CD14-positive monocyte (primary cell): ENCODE measurements at regions not wholly inside any gene's neighbourhood (a gene's known extent, or its start where the extent isn't known, plus 50 kb on each side); places are given as distances from the start of the nearest gene placed in this dataset.

Source experiments
- DNase-seq, 3 donors: peaks; one replicate each; pipeline ENCODE4 v3.0.0-alpha.2; 2011 to 2022
- H2AFZ ChIP-seq: 2 replicates; pipeline ENCODE4 v1.6.0; 2012; ENCODE audit warnings: mild to moderate bottlenecking, low read depth, low read length, inconsistent platforms; ENCODE audit not compliant: insufficient read depth, poor library complexity, severe bottlenecking
- H3K27ac ChIP-seq, 2 donors: 1 replicate in 1 of 2; 2 replicates in 1 of 2; pipeline ENCODE4 v1.5.1; 2012 to 2013; ENCODE audit warnings: low read length in 2 of 2, control low read depth in 1 of 2, inconsistent platforms in 1 of 2, low read depth in 1 of 2, mild to moderate bottlenecking in 1 of 2
- H3K27me3 ChIP-seq, 2 donors: one replicate each; pipeline versions ENCODE4 v1.6.0 to v1.6.1; 2011 to 2013; ENCODE audit warnings: low read length in 2 of 2; ENCODE audit not compliant: control insufficient read depth in 2 of 2, insufficient read depth in 2 of 2
- H3K36me3 ChIP-seq, 2 donors: replicated peaks in 1 of 2; 1 replicate in 1 of 2; 2 replicates in 1 of 2; pipeline versions ENCODE4 v1.5.1 to v1.6.1; 2012 to 2013; ENCODE audit warnings: low read length in 2 of 2, control low read depth in 1 of 2, inconsistent platforms in 1 of 2, mild to moderate bottlenecking in 1 of 2; ENCODE audit not compliant: insufficient read depth in 2 of 2, control insufficient read depth in 1 of 2
- H3K4me1 ChIP-seq, 2 donors: 1 replicate in 1 of 2; 2 replicates in 1 of 2; pipeline versions ENCODE4 v1.5.1 to v1.6.1; 2012 to 2013; ENCODE audit warnings: low read length in 2 of 2, control low read depth in 1 of 2, inconsistent platforms in 1 of 2, mild to moderate bottlenecking in 1 of 2, moderate library complexity in 1 of 2; ENCODE audit not compliant: insufficient read depth in 2 of 2, control insufficient read depth in 1 of 2
- H3K4me2 ChIP-seq: replicated peaks from 2 replicates; pipeline ENCODE3; 2012; ENCODE audit warnings: low read length, moderate library complexity, mild to moderate bottlenecking; ENCODE audit not compliant: poor library complexity, severe bottlenecking; ENCODE audit errors: extremely low read depth
- H3K4me3 ChIP-seq, 3 experiments: fragments of 200-600 bp in 1 of 3; sonication (generic) in 1 of 3; replicated peaks in 1 of 3; 1 replicate in 2 of 3; 2 replicates in 1 of 3; pipeline ENCODE4 v1.5.1; 2011 to 2013; ENCODE audit warnings: low read length in 3 of 3, mild to moderate bottlenecking in 3 of 3, control low read depth in 2 of 3, low read depth in 2 of 3, inconsistent platforms in 1 of 3, moderate library complexity in 1 of 3
- H3K79me2 ChIP-seq: 2 replicates; pipeline ENCODE4 v1.6.0; 2012; ENCODE audit warnings: mild to moderate bottlenecking, control low read depth, inconsistent platforms, low read length, moderate library complexity; ENCODE audit not compliant: insufficient read depth
- H3K9ac ChIP-seq: 2 replicates; pipeline ENCODE4 v1.6.0; 2017; ENCODE audit warnings: low read length, mild to moderate bottlenecking; ENCODE audit not compliant: insufficient read depth, poor library complexity, severe bottlenecking
- H3K9me3 ChIP-seq, 2 donors: replicated peaks in 1 of 2; 1 replicate in 1 of 2; 2 replicates in 1 of 2; pipeline versions ENCODE4 v1.5.1 to v1.6.1; 2012 to 2013; ENCODE audit warnings: low read length in 2 of 2, control low read depth in 1 of 2; ENCODE audit not compliant: control insufficient read depth in 1 of 2, insufficient read depth in 1 of 2
- H4K20me1 ChIP-seq: 2 replicates; pipeline ENCODE4 v1.6.0; 2012; ENCODE audit warnings: mild to moderate bottlenecking, low read length, control low read depth, moderate library complexity; ENCODE audit not compliant: insufficient read depth
- H3K27ac Mint-ChIP-seq, 7 donors: one replicate each; pipeline ENCODE4 v1.8.0; 2020; ENCODE audit warnings: mild to moderate bottlenecking in 7 of 7, mixed read lengths in 7 of 7, moderate library complexity in 6 of 7, inconsistent platforms in 2 of 7
- H3K27me3 Mint-ChIP-seq, 3 donors: one replicate each; pipeline ENCODE4 v1.8.0; 2021 to 2022; ENCODE audit warnings: low read depth in 3 of 3, mild to moderate bottlenecking in 3 of 3, mixed read lengths in 3 of 3, moderate library complexity in 3 of 3, inconsistent platforms in 1 of 3
- H3K36me3 Mint-ChIP-seq, 2 donors: one replicate each; pipeline ENCODE4 v1.8.0; 2020; ENCODE audit warnings: mixed read lengths in 2 of 2, inconsistent platforms in 1 of 2, mild to moderate bottlenecking in 1 of 2
- H3K4me1 Mint-ChIP-seq: one replicate; pipeline ENCODE4 v1.8.0; 2020; ENCODE audit warnings: mild to moderate bottlenecking, mixed read lengths
- H3K4me3 Mint-ChIP-seq, 2 donors: one replicate each; pipeline ENCODE4 v1.8.0; 2020; ENCODE audit warnings: mild to moderate bottlenecking in 2 of 2, mixed read lengths in 2 of 2, moderate library complexity in 1 of 2
- H3K9me3 Mint-ChIP-seq, 7 donors: one replicate each; pipeline ENCODE4 v1.8.0; 2020 to 2022; ENCODE audit warnings: mixed read lengths in 7 of 7, mild to moderate bottlenecking in 6 of 7, moderate library complexity in 6 of 7, inconsistent platforms in 2 of 7
- CTCF ChIP-seq: fragments of 200-600 bp; IDR thresholded peaks from one replicate; pipeline ENCODE4 v1.8.0; 2022; ENCODE audit warnings: antibody characterized with exemption, mild to moderate bottlenecking
- WGBS: methylation state at CpG from one replicate; pipeline ENCODE4 v1.1.5; 2013; ENCODE audit warnings: missing lambda C conversion rate; ENCODE audit not compliant: insufficient coverage; 5-methylcytosine and 5-hydroxymethylcytosine counted together
- intact Hi-C, 2 donors: fragments of 100-400 bp; cut with micrococcal nuclease; formaldehyde crosslinking; loops; one replicate each; pipeline versions ENCODE4 v1.15.0 to v1.15.1; 2023

- DNase-seq: no peak
- no peak overlapping the region for H3K27ac ChIP-seq
- H3K9me3 ChIP-seq: no peaks in the 10 kb centered on the region
- no peak overlapping the region for H3K4me2 ChIP-seq
- no peak overlapping the region for H3K4me3 ChIP-seq
- no peak for TF ChIP-seq CTCF
- H3K27me3 ChIP-seq: no peaks in the 10 kb centered on the region
- Mint-ChIP-seq H3K27me3 (no peaks in the 10 kb centered on the region), H3K36me3 (no peaks in the 10 kb centered on the region), H3K4me3 (no peak overlapping the region), H3K9me3 (peaks cover 0 to 5% (median 2%) of the 10 kb centered on the region in 7 donors), H3K4me1 (no peaks in the 10 kb centered on the region), H3K27ac (no peak overlapping the region)
- WGBS: 100% methylated on average over 1 of the region's 2 CpGs
- no peaks in the 10 kb centered on the region for H3K79me2 ChIP-seq
- no peak overlapping the region for H3K9ac ChIP-seq
- H4K20me1 ChIP-seq: no peaks in the 10 kb centered on the region
- H2AFZ ChIP-seq: no peak overlapping the region
- intact Hi-C loops: no loop called here
- no peaks in the 10 kb centered on the region for H3K4me1 ChIP-seq
- no peaks in the 10 kb centered on the region for H3K36me3 ChIP-seq
Observed at GRCh38 chr10:109403551-109403950, 519.8 kb downstream of the XPNPEP1 start.

GRCh38 chr10:109393425-109393824, 529.9 kb downstream of the XPNPEP1 start:
- no peaks in the 10 kb centered on the region for H3K4me1 Mint-ChIP-seq
- Histone ChIP-seq H2AFZ (no peak overlapping the region), H3K4me2 (no peak overlapping the region), H3K27me3 (no peaks in the 10 kb centered on the region), H3K9me3 (peaks cover 0 to 16% of the 10 kb centered on the region in 2 donors), H3K4me3 (no peak overlapping the region), H3K4me1 (no peaks in the 10 kb centered on the region), H3K9ac (no peak overlapping the region), H3K79me2 (no peaks in the 10 kb centered on the region), H3K36me3 (no peaks in the 10 kb centered on the region), H3K27ac (no peak overlapping the region), H4K20me1 (no peaks in the 10 kb centered on the region)
- H3K9me3 Mint-ChIP-seq: peaks cover 0 to 17% (median 4%) of the 10 kb centered on the region in 7 donors
- no peaks in the 10 kb centered on the region for H3K36me3 Mint-ChIP-seq
- no peak overlapping the region for H3K4me3 Mint-ChIP-seq
- H3K27me3 Mint-ChIP-seq: no peaks in the 10 kb centered on the region
- TF ChIP-seq CTCF: no peak
- no peak for DNase-seq
- no peak overlapping the region for H3K27ac Mint-ChIP-seq
- WGBS: 29% methylated on average over 3 of the region's 3 CpGs
- intact Hi-C loops: no loop called here
